HG03469 (cell line): ENCODE measurements at regions not wholly inside any gene's neighbourhood (a gene's known extent, or its start where the extent isn't known, plus 50 kb on each side); places are given as distances from the start of the nearest gene placed in this dataset.
"Not testable (repeated sequence)": the region's sequence is repeated elsewhere in the genome, so short reads cannot be mapped to it uniquely, and the experiment has no call there.

Experiments
- ATAC-seq: cut with Tn5 transposase; IDR thresholded peaks from one replicate; pipeline ENCODE4 v1.9.1; 2021; ENCODE audit warnings: mild to moderate bottlenecking, moderate library complexity, moderate number of reproducible peaks; ENCODE audit not compliant: unreplicated experiment

DNA sequence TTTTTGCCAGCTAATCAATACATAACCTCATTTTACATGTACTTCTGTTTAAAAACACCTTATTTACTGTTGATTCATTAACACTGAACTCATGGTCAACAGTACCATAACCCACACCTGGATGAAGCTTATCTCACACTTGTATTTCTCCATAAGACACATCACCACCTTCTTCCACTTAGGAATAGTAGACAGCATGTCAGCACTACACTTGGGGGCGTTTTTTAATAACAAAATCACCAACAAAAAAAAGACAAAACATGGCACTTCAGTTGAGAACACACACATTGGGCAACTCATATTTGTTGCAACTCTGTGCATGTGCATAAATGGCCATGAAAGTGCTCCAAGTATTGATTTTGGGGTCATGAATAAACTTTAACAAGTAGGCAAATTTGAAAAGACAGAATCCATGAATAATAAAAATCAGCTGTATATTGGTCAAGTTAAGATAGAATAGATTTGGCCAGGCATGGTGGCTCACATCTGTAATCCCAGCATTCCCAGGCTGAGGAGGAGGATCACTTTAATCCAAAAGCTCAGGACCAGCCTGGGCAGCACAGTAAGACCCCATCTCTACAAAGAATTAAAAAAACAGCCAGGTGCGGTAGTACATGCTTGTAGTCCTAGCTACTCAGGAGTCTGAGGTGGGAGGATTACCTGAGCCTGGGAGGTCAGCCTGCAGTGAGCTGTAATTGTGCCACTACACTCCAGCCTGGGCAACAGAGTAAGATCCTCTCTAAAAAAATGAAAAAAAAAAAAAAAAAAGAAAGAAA, 84.4 kb upstream of the SRD5A2 start:
- no peak for ATAC-seq

DNA sequence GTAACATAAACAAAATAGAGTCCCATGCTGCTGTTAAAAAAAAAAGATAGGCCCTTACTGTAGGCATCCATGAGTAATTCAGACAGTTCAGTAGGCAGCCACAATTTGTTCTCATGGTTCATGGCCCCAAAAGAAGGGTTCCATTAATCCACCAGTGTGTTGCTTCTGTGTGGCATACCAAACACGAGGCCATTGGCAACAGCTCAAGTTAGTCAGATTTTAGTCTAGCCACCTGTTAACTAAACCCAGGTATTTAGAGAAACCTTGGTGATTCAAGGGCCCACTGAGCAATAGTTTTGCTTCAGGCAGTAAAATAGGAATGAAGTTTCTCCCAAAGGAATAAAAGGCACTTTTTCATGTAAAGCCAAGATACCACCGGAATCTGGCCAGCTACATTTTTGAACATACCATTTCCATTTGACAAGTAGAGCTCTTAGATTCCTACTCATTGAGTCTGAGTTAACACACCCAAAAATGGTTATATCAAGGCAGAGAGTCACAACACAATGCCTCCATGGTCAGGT, 80.1 kb upstream of the SRD5A2 start:
- no peak for ATAC-seq

DNA sequence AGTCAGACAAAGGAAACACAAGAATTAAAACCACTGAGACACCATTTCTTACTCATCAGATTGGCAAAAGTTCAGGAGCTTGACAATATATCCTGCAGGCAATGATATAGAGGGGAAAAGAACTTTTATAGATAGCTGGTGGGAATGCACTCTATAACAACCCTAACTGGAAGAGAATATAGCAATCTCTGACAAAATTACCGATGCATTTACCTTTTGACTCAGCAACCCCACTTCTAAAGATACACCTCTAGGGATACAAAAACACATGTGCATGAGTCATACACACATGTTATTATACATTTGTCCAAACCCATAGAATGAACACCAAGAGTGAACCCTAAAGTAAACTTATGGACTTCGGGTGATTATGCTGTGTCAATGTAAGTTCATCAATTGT, 79.4 kb upstream of the SRD5A2 start:
- no peak for ATAC-seq

DNA sequence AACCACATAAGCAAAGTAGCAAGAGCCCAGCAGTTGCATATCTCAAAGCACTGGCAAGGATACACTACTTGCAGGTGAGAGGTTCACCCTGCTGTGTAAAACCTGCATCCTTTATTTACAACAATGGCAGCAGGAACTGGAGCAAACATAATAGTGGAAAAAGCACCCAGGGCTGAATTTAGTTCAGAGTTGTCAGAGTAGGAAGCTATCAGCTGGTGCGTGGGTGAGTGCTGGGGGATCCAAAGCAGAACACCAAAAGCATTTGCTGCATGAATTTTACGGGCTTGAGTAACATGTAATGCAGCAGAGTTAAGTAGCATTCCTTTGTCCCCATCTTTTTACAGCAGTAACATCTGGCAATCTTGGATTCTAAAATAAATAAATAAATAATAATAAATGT, 73.5 kb upstream of the SRD5A2 start:
- ATAC-seq, result no peak

DNA sequence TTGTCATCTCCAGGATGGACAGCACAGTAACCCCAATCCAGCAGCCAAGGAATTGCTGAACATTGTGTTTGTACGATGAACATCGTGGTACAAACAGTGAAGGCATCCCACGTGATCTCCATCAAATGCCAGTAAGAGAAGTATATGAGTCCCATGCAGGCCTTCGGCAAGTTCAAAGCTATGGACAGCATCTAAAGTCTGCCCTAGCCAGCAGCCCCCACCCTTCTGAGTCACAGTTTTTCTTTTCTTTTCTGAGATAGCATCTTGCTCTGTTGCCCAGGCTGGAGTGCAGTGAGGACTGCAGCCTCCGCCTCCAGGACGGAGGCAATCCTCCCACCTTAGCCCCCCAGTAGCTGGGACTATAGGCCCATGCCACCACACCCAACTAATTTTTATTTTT, 71.0 kb upstream of the SRD5A2 start:
- no peak for ATAC-seq

DNA sequence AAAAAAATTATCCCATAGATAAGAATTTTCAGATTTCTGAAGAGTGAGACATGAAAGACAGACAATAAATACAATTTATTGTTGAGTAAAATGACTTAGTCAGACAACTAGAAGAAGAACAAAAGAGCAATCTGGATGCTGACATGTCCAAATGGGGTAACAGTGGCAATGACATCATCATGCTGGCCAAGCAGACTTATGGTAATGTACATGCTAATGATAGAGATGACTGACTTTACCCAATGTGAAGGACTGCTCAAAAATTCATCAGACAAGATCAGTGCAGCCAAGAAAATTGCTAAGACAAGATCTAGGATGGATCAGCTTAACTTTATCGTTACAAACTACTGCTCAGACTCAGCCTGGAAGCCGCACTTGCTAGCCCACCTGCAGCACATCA, 70.5 kb upstream of the SRD5A2 start:
- no peak for ATAC-seq

DNA sequence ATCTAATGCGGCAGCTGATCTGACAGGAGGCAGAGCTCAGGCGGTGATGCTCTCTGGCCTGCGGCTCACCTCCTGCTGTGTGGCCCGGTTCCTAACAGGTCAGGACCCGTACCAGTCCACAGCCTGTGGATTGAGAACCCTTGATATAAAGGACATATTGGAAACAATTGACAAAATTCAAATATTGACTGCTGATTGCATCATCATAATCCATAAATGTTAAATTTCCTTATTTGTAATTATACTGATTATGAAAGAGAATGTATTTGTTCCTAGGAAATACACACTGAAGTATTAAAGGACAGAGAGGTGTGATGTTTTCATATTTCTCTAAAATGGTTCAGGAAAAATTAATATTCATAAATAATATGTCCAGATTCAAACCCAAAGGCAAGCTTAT, 63.8 kb upstream of the SRD5A2 start:
- no peak for ATAC-seq

DNA sequence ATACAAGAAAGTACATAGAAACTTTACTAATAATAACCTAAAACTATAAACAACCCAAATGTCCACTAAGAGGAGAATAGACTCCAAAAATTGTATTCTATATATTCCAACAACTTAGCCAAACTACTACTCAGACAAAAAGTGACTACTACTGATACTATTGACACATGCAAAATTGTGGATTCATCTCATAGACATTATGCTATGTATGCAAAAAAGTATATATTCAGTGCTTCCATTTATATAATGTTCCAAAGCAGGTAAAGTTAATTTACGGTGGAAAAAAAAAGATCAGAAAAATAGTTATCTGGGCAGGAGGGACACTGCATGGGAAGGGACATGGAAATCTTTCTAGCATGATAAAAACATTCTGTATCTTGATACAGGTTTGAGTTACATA, 62.0 kb upstream of the SRD5A2 start:
- ATAC-seq, result no peak

DNA sequence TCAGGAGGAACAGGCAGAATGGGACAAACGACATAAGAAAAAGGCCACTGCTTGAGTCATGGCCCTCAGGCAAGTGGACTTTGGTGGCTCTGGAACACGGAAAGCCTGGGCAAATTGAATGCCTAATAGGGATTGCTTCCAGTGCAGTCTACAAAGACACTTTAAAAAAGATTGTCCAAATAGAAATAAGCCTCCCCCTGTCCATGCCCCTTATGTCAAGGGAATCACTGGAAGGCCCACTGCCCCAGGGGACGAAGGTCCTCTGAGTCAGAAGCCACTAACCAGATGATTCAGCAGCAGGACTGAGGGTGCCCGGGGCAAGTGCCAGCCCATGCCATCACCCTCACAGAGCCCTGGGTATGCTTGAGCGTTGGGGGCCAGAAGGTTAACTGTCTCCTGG, 51.5 kb upstream of the SRD5A2 start:
- ATAC-seq, result not testable (repeated sequence)
